ENCODE measurements at regions not wholly inside any gene's neighbourhood (a gene's known extent, or its start where the extent isn't known, plus 50 kb on each side); places are given as distances from the start of the nearest gene placed in this dataset.
"Not testable (repeated sequence)": the region's sequence is repeated elsewhere in the genome, so short reads cannot be mapped to it uniquely, and the experiment has no call there.

DNA sequence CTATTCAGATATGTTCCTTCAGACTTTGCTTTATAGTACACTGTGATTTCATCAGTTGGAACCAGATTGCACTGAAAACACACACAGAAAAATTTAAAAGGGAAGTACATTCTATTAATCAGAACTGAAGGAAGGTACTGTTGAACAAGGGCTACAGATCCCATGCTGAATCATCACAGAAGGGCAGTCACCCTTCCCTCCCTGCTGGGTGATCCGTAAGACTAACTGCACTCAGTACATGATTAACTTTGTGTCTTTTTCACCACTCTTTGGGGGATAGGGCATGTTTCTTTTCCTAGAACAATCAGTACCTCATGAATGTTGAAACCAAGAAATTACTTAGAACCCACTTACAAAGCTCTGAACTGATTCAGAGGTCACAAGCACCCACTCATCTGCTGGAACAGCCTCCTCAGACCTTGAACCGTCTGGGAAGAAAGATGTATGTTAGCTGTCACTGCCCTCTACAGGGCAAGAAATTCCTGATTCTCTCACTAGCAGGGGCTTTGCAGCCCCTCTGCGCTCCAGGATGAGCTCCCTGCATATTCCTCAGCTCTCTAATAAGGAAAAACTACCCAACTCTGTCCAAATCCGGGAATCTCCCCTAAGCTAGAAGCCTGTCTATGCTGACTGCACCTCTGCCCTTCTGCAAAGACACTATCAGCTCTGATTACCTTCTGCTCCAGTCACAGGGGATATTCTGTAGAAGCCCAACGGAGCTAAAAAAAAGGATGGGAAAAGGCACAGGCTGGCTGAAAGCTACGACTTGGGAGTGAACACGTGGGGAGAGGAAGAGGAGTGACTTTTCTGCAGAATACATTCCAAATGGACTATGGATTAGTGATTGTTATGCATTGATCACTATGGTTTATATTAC, 51.0 kb downstream of the IARS1 start:
- DNase-seq = no peak

DNA sequence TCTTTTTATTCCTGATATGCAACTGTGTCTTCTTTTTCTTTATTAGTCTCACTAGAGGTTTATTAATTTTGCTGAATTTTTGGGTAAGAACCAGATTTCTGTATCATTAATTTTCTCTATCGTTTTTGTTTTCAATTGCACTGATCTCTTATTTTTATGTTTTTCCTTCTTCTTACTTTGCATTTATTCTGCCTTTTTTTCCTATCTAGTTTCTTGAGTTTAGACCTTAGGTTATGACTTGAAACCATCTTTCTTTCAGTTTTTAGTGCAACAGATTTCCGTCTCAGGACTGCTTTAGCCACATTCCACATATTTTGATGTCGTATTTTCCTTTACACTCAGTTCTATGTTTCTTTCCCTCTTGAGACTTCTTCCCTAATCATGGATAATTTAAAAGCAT, 56.6 kb downstream of the IARS1 start:
- no peak for DNase-seq

- DNase-seq = no peak
Observed at GRCh38 chr9:92236465-92236864, 57.0 kb downstream of the IARS1 start.

GRCh38 chr9:92234514-92234913, 59.0 kb downstream of the IARS1 start:
- DNase-seq = no peak

DNA sequence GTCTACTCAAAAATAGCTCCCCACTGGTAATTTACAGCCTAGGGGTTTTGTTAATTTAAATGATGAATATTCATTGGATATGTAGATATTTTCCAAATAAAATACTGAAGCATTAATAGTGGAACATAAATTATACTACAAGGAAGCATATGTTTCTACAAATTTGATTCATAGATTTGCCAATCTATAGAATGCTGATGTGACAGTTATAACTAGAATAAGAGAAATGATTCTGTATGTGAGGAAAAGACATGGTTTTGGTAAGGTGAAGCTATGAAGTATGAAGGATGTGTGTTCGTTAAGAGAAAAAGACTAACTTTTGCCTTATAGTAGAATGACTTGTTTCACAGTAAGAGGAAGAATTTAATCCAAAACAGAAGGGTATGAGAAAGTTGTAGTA, 61.3 kb downstream of the IARS1 start:
- no peak for DNase-seq

DNA sequence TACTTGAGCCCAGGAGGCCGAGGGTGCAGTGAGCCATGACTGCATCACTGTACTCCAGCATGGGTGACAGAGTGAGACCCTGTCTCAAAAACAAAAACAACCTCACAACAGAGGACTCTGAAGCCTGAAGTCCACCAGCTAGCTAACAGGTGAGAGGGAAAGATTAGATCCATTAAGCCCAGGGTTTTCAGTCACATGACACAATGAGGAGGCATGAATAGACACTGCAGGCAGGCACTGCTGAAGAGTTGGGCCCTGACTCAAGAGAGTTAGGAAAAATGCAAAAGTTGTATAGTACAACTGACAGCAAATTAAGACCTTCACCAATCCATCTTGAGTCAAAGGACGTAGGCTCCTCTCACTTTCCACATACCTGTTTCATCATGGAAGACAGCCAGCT, 64.9 kb downstream of the IARS1 start:
- no peak for DNase-seq

DNA sequence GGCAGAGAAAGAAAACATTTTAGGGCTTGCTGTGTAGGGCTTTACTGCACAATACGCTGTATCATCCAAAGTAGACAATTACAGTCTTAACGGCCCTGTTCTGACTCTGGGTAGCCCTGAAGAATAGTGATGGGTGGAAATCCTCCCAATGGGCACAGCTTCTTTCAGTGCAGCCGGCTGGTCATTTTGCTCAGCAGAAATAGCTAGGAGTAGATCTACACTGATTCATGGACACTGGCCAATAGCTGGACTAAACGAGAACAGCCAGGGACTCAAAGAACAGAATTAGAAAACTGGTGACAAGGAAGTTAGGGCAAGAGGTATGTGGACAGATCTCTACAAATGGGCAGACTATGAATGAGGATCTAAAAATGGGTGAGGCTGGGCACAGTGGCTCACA, 69.3 kb downstream of the IARS1 start:
- DNase-seq = no peak

GRCh38 chr9:92223758-92224157, 69.7 kb downstream of the IARS1 start:
- DNase-seq = no peak

DNA sequence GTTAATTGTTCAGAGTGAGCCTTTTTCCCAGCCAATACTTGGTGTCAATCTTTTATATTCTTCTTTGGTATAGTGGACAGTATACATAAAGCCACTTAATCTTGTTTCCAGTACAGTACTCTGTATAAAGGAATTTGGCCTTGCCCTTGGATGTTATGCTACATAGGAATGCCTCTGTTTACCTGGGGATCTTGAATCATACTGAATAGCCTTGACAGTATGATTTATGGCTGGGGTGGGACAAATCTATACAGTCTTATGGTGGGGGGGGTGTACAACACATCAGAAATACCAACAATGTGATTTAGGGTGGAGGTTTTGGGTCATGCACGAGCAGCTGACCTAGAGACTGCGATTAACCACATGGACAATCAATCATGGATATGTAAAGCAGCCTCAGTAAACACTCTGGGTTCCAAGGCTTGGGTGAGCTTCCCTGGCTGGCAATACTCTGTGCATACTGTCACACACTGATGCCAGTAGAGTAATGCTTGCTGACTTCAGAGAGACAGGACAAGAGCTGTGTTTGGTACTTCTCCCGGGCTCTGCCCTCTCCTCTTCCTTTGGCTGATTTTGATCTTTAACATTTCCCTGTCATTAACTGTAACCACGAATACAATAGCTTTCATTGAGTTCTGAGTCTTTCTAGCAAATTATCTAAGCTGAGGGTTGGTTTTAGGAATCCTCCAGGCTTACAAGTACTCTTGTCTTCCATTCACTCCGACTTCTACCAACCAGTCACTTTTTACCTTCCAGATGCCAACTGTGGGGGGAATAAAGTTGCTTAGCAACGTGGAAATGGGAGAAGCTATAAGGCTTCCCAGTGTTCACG, 84.6 kb downstream of the IARS1 start:
- DNase-seq = no peak

GRCh38 chr9:92206488-92206887, 87.0 kb downstream of the IARS1 start:
- no peak for DNase-seq

GRCh38 chr9:92203887-92204286, 88.7 kb upstream of the SPTLC1 start:
- not testable (repeated sequence) for DNase-seq

DNA sequence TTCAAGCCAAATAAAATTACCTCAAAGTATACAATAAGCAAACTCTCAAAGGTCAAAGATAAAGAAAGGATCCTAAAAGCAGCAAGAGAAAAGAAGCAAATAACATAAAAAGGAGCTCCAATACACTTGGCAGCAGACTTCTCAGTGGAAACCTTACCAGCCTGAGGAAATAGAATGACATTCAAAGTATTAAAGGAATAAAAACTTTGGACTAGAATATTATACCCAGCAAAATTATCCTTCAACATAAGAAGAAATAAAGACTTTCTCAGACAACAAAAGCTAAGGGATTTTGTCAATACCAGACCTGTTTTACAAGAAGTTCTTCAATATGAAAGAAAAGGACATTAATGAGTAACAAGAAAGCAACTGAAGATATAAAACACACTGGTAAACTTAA, 83.0 kb upstream of the SPTLC1 start:
- DNase-seq = not testable (repeated sequence)

DNA sequence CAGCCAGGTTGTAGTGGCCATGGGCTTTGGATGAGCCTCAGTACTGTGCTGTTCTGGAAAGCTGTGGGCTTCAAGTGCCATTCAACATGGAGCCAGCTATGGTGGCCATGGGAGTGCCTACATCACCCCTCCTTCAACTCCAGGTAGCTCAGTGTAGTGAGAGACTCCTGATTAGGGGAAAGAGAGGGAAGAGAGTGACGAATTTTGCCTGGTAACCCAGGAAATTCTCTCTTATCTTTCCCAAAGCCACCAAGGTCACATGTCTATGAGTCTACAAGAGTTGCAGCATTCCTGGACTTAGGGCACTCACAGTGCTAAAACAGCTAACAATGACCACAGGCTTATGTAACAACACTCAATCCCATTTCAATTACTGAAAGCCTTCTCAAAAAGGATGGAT, 81.7 kb upstream of the SPTLC1 start:
- DNase-seq = no peak

GRCh38 chr9:92196400-92196799, 81.2 kb upstream of the SPTLC1 start:
- DNase-seq = no peak

DNA sequence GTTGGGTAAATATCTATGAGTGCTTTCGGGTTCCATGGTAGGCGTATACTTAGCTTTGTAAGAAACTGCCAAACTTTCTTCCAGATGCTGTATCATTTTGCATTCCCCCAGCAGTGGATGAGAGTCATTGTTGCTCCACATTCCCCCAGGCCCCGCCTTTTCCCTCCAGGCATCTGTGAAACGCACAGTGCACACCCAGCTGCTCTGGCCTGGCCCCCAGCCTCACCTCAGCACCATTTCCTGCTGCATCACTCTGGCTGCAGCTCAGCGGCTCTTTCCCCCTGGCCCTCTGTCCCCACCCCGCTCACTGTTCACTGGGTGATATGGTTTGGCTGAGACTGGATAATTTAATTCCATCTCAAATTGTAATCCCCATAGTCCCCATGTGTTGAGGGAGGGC, 76.6 kb upstream of the SPTLC1 start:
- no peak for DNase-seq

DNA sequence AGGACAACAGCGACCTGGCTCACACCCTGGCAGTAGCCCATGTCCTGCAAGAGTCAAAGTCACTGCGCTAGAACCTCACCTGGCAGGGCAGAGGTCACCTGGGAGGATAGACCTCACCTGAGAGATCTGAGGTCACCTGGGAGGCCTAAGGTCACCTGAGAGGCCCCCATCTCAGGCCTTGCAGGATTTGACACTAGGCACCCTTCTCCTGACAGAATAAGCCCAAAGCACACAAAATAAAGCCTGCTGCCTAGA, 75.2 kb upstream of the SPTLC1 start:
- no peak for DNase-seq

- DNase-seq = no peak
Observed at GRCh38 chr9:92189782-92190535, 74.7 kb upstream of the SPTLC1 start.

DNA sequence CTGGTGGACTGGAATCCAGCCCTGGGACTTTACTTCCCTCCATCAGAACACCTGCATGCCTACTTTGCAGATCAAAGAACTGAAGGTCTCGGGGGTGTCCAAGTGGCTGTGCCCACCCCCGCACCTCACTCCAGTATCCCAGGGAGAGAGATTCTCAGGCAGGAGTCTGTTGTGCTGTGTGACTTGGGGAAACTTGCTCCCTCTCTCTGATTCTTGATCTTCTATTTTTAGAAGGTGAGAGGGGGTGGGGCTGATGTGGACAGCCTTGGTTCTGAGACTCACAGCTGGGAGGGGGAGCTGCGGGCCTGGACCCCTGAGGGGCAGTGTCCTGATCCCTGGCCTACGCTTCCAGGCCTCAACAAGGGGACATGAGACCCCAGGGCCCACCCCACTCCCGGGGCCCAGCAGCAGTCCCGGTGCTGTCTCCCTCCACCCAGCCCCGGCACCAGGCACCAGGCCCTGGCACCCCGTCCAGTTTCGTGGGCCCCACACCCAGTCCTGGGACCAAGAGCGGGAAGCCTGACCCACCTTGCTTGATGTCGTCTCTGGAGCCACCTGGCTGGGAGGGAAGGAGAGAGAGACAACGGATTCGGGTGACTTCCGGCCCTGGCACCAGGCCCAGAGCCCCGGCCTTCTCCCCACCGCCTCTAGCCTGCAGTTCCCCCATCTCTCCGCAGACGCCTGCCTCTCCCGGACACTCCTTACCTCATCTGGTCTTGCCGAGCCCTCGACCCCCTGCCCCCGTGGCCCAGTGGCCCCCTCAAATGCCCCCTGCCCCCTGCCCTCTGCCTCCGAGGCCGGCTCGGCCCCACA, 74.0 kb upstream of the SPTLC1 start:
- no peak for DNase-seq

DNA sequence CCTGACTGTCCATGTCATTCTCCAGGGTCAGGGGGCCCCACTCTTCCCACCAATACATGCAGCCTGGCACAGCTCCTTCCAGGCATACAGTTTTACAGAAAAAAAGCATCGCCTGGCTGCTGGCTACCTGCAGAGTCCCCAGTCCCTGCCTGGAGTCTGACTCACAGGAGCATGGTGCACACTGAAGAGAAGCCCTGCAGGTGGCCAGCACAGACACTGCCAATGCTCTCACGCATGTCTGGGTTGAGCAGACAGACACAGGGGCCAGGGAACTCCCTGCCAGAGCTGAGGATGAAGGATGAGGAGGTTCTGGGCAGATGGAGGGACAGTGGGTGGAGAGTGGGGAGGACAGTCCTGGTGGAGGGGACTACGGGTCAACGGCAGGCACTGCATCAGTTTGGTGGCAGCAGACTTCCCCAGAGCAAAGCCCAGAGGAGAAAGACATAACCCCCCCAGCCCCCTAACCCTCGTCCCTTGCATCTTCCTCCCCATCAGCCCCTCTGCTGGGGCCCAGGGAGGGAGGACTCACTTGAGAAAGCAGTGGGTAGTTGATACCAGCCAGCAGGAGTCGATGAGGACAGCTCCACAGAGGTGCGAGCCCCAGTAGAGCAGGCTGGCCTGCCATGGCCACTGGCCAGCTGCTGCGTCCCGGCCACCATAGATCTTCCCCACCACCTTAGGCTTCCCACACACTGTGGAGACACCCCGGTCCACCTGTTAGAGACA, 72.9 kb upstream of the SPTLC1 start:
- no peak for DNase-seq

- DNase-seq = no peak
Observed at GRCh38 chr9:92187390-92187789, 72.2 kb upstream of the SPTLC1 start.

- no peak for DNase-seq
Observed at GRCh38 chr9:92186631-92187030, 71.4 kb upstream of the SPTLC1 start.

- DNase-seq = no peak
Observed at GRCh38 chr9:92185681-92186080, 70.5 kb upstream of the SPTLC1 start.

Measured in activated CD4-positive, alpha-beta T cell treated with anti-CD3 and anti-CD28 coated beads, Interleukin-2, Interleukin-6, amounts not matched to agents 100 ng/mL and 50 ng/mL, durations not matched to agents 16 hours and 8 hours (primary cell).